ENCODE measurements at regions not wholly inside any gene's neighbourhood (a gene's known extent, or its start where the extent isn't known, plus 50 kb on each side); places are given as distances from the start of the nearest gene placed in this dataset.

- no peak overlapping the region for H3K4me3 ChIP-seq (ENCODE audit: low read depth, low read length)
- no peak for TF ChIP-seq CTCF (IDR thresholded peaks at IDR 0.05; ENCODE audit: insufficient read depth, low read depth, low read length, missing control alignments)
- no peak for DNase-seq (ENCODE audit: low read depth)
Observed at GRCh38 chr7:19537942-19538401, 170.9 kb downstream of the POLR1F start.

GRCh38 chr7:19533266-19533665, 175.6 kb downstream of the POLR1F start:
- no peak for TF ChIP-seq CTCF (IDR thresholded peaks at IDR 0.05; ENCODE audit: insufficient read depth, low read depth, low read length, missing control alignments)

DNA sequence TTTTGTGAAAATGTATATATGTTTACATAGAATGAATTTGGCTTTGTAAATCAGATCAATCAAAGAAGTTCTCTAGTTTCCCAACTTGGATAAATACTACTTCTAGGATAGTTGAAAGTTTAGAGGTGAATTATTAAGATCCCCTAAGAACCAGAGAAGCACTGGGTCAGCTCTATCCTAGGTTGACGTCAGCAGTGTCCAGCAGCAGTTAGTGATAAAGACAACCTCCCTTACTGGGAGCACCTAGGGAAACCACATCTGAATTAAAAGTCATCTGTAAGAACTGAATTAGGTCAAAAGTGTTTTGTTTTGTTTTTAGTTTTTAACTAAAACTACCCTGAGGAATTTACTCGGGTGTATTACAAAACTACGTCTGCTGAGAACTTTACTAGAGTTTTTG, 178.0 kb downstream of the POLR1F start:
- TF ChIP-seq CTCF (IDR thresholded peaks at IDR 0.05; ENCODE audit: insufficient read depth, low read depth, low read length, missing control alignments), result no peak
- no peak for DNase-seq (ENCODE audit: low read depth)
- no peak overlapping the region for H3K4me3 ChIP-seq (ENCODE audit: low read depth, low read length)

More at GRCh38 chr7:19533266-19533665, 175.6 kb downstream of the POLR1F start:
- no peak for DNase-seq (ENCODE audit: low read depth)
- no peak overlapping the region for H3K4me3 ChIP-seq (ENCODE audit: low read depth, low read length)

DNA sequence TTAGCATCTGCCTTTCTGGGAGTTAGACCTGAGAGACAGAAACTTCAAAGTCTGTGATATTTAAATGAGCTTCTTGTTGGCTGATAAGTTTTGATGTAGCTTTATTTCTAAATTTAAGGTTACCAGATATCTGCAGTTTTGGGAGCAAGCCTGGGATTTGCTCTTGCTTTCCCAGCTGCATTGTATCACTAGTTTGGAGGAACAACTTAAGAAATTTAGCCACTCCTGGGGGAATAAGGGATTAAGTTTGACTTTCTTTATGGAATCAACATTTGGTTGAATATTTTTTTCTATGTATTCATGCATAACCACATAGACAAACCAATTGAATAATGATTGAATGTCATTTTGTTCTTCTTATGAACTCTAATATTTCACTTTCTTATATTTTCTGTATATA, 178.6 kb downstream of the POLR1F start:
- H3K4me3 ChIP-seq (ENCODE audit: low read depth, low read length), result no peak overlapping the region
- DNase-seq (ENCODE audit: low read depth), result no peak
- TF ChIP-seq CTCF (IDR thresholded peaks at IDR 0.05; ENCODE audit: insufficient read depth, low read depth, low read length, missing control alignments), result no peak

GRCh38 chr7:19526639-19527038, 182.2 kb downstream of the POLR1F start:
- no peak overlapping the region for H3K4me3 ChIP-seq (ENCODE audit: low read depth, low read length)
- DNase-seq (ENCODE audit: low read depth), result no peak
- TF ChIP-seq CTCF (IDR thresholded peaks at IDR 0.05; ENCODE audit: insufficient read depth, low read depth, low read length, missing control alignments), result no peak

GRCh38 chr7:19522486-19522885, 186.4 kb downstream of the POLR1F start:
- DNase-seq (ENCODE audit: low read depth), result no peak
- H3K4me3 ChIP-seq (ENCODE audit: low read depth, low read length), result no peak overlapping the region
- no peak for TF ChIP-seq CTCF (IDR thresholded peaks at IDR 0.05; ENCODE audit: insufficient read depth, low read depth, low read length, missing control alignments)

DNA sequence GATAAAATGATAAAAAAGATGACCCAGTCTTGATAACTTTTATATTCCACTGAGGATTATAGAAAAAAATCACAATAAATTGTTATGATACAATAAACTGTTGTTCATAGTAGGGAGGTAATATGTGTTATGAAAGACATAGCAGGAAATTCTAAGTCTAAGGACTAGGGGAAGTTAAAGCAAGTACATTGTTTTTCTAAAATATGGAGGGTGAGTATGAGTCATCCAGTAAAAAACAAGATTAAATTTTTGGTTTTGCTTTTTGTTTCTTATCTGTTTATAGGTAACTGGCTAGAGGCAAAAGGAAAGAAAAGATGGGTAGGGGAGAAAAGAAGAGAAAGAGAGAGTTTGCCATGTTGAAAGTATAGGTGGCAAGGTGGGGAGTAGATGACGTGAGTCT, 188.4 kb downstream of the POLR1F start:
- no peak for TF ChIP-seq CTCF (IDR thresholded peaks at IDR 0.05; ENCODE audit: insufficient read depth, low read depth, low read length, missing control alignments)
- no peak overlapping the region for H3K4me3 ChIP-seq (ENCODE audit: low read depth, low read length)
- no peak for DNase-seq (ENCODE audit: low read depth)

Data from GM12865 (cell line).